GM18909 (cell line): ENCODE measurements at regions not wholly inside any gene's neighbourhood (a gene's known extent, or its start where the extent isn't known, plus 50 kb on each side); places are given as distances from the start of the nearest gene placed in this dataset.

Experiments used
- ATAC-seq: cut with Tn5 transposase; IDR thresholded peaks from one replicate; pipeline ENCODE4 v1.9.1; 2021; ENCODE audit warnings: mild to moderate bottlenecking; ENCODE audit not compliant: unreplicated experiment, poor library complexity

- no peak for ATAC-seq
These were observed 740.5 kb upstream of the POM121L12 start for GRCh38 chr7:52294942-52295341.

- no peak for ATAC-seq
These were observed 746.2 kb upstream of the POM121L12 start for GRCh38 chr7:52289247-52289646.

GRCh38 chr7:52287698-52288097, 747.7 kb upstream of the POM121L12 start:
- ATAC-seq: no peak

GRCh38 chr7:52285689-52286088, 749.7 kb upstream of the POM121L12 start:
- no peak for ATAC-seq

GRCh38 chr7:52283335-52283734, 752.1 kb upstream of the POM121L12 start:
- ATAC-seq: no peak

- ATAC-seq: no peak
These were observed 761.5 kb upstream of the POM121L12 start for GRCh38 chr7:52273685-52274610.

- no peak for ATAC-seq
These were observed 763.7 kb upstream of the POM121L12 start for GRCh38 chr7:52271703-52272102.

- ATAC-seq: no peak
These were observed 765.1 kb upstream of the POM121L12 start for GRCh38 chr7:52270301-52270700.

- ATAC-seq: no peak
These were observed 765.8 kb upstream of the POM121L12 start for GRCh38 chr7:52269669-52270068.

GRCh38 chr7:52261057-52261456, 774.4 kb upstream of the POM121L12 start:
- no peak for ATAC-seq

- ATAC-seq: no peak
These were observed 775.3 kb upstream of the POM121L12 start for GRCh38 chr7:52260046-52260665.

- ATAC-seq: no peak
These were observed 777.5 kb upstream of the POM121L12 start for GRCh38 chr7:52257890-52258289.

- no peak for ATAC-seq
These were observed 780.9 kb upstream of the POM121L12 start for GRCh38 chr7:52254396-52255010.

GRCh38 chr7:52253953-52254352, 781.5 kb upstream of the POM121L12 start:
- no peak for ATAC-seq

- ATAC-seq: no peak
These were observed 785.7 kb upstream of the POM121L12 start for GRCh38 chr7:52249741-52250140.

- no peak for ATAC-seq
These were observed 787.9 kb upstream of the POM121L12 start for GRCh38 chr7:52247518-52247917.

GRCh38 chr7:52243685-52244084, 791.7 kb upstream of the POM121L12 start:
- ATAC-seq: no peak

- ATAC-seq: no peak
These were observed 802.2 kb upstream of the POM121L12 start for GRCh38 chr7:52233248-52233647.

- no peak for ATAC-seq
These were observed 823.5 kb upstream of the POM121L12 start for GRCh38 chr7:52211930-52212329.

- no peak for ATAC-seq
These were observed 825.8 kb upstream of the POM121L12 start for GRCh38 chr7:52209614-52210013.

- ATAC-seq: no peak
These were observed 838.2 kb upstream of the POM121L12 start for GRCh38 chr7:52197221-52197620.
